ENCODE measurements at regions not wholly inside any gene's neighbourhood (a gene's known extent, or its start where the extent isn't known, plus 50 kb on each side); places are given as distances from the start of the nearest gene placed in this dataset.

DNA sequence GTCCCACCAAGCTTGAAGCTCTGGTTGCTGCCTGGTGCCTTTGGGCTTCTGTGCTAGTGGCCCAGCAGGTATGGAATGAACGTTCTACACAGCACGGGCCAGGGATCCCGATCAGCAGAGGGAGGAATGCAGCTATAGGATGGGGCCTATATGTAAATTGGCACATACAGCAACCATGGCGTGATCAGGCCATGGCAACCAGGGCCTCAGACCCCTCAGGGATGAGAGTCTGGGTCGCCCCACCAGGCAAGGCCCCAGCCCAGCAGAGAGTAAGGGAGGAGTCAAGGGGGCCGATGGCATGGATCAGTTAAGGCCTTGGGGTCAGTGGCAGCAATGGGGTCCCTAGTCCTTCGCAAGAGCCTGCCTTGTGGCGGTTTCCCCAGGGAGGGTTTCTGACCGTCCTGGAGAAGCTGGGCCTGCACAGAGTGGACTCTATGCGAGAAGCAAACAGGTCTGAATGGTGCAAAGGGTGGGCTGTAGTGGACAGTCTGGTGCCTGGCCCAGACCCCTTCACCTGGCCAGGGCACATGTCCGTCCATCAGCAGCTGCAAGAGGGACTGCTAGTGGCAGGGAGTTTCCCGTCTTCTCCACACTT, 98.2 kb upstream of the SLC22A11 start:
- no peak overlapping the region for H3K4me3 ChIP-seq (ENCODE audit: low read depth, low read length, poor library complexity, severe bottlenecking)
- H3K79me2 ChIP-seq (ENCODE audit: insufficient read depth, low read length) = no peaks in the 10 kb centered on the region
- TF ChIP-seq CTCF (IDR thresholded peaks at IDR 0.05; ENCODE audit: low read length) (no peak), EZH2 (IDR thresholded peaks at IDR 0.05; ENCODE audit: borderline replicate concordance, low read length) (no peak)
- no peaks in the 10 kb centered on the region for H3K9me3 ChIP-seq (ENCODE audit: low read length)
- H3K9me2 ChIP-seq (ENCODE audit: low read depth, low read length) = no peaks in the 10 kb centered on the region
- no peak overlapping the region for H2AFZ ChIP-seq (ENCODE audit: low read length)
- H3K4me2 ChIP-seq (ENCODE audit: low read length) = no peak overlapping the region
- no peak overlapping the region for H3K9ac ChIP-seq (ENCODE audit: low read length)
- H3K36me3 ChIP-seq (ENCODE audit: insufficient read depth, low read length) = no peaks in the 10 kb centered on the region
- no peaks in the 10 kb centered on the region for H3K4me1 ChIP-seq (ENCODE audit: insufficient read depth, low read length, severe bottlenecking)
- H4K20me1 ChIP-seq (ENCODE audit: insufficient read depth, low read length) = no peaks in the 10 kb centered on the region
- H3K27ac ChIP-seq (ENCODE audit: low read depth, low read length, poor library complexity, severe bottlenecking) = no peak overlapping the region
- 0 out of 2 replicates have a peak, but pooled peaks cover 4% of the 10 kb centered on the region for H3K27me3 ChIP-seq (ENCODE audit: insufficient read depth, low read length)
- no peaks in the 10 kb centered on the region for H3F3A ChIP-seq (ENCODE audit: insufficient read depth, low read length)

DNA sequence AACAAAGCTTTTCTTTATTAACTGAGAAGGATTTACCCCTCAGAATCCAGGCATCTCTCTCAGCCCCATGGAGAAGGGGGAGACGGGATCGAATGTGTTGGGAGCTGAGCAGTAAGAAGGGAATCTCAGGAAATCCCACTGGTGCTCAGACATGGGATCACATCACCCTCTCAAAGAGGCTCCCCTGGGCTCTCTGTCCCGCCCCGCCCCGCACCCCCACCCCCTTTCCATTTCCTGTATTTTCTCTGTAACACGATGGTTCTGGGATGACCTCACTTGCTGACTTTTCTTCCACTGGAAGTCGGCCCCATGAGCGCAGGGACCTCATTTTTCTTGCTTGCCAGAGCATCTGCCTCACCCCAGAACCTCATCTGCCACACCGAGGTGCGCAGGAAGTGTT, 96.7 kb upstream of the SLC22A11 start:
- Histone ChIP-seq H3K9me3 (ENCODE audit: low read length) (no peaks in the 10 kb centered on the region), H2AFZ (ENCODE audit: low read length) (no peak overlapping the region), H3K36me3 (ENCODE audit: insufficient read depth, low read length) (no peaks in the 10 kb centered on the region), H3K9ac (ENCODE audit: low read length) (no peak overlapping the region), H3K79me2 (ENCODE audit: insufficient read depth, low read length) (no peaks in the 10 kb centered on the region), H4K20me1 (ENCODE audit: insufficient read depth, low read length) (no peaks in the 10 kb centered on the region), H3K4me2 (ENCODE audit: low read length) (no peak overlapping the region), H3K27me3 (ENCODE audit: insufficient read depth, low read length) (no peaks in the 10 kb centered on the region), H3K9me2 (ENCODE audit: low read depth, low read length) (no peaks in the 10 kb centered on the region), H3K4me3 (ENCODE audit: low read depth, low read length, poor library complexity, severe bottlenecking) (no peak overlapping the region), H3K4me1 (ENCODE audit: insufficient read depth, low read length, severe bottlenecking) (no peaks in the 10 kb centered on the region), H3K27ac (ENCODE audit: low read depth, low read length, poor library complexity, severe bottlenecking) (no peak overlapping the region), H3F3A (ENCODE audit: insufficient read depth, low read length) (no peaks in the 10 kb centered on the region)
- no peak for TF ChIP-seq EZH2 (IDR thresholded peaks at IDR 0.05; ENCODE audit: borderline replicate concordance, low read length)
- no peak for TF ChIP-seq CTCF (IDR thresholded peaks at IDR 0.05; ENCODE audit: low read length)

GRCh38 chr11:64459609-64460008, 96.1 kb upstream of the SLC22A11 start:
- H4K20me1 ChIP-seq (ENCODE audit: insufficient read depth, low read length) = no peaks in the 10 kb centered on the region
- TF ChIP-seq EZH2 (IDR thresholded peaks at IDR 0.05; ENCODE audit: borderline replicate concordance, low read length) (no peak), CTCF (IDR thresholded peaks at IDR 0.05; ENCODE audit: low read length) (no peak)
- no peak overlapping the region for H2AFZ ChIP-seq (ENCODE audit: low read length)
- H3K36me3 ChIP-seq (ENCODE audit: insufficient read depth, low read length) = no peaks in the 10 kb centered on the region
- no peaks in the 10 kb centered on the region for H3F3A ChIP-seq (ENCODE audit: insufficient read depth, low read length)
- H3K27me3 ChIP-seq (ENCODE audit: insufficient read depth, low read length) = no peaks in the 10 kb centered on the region
- H3K79me2 ChIP-seq (ENCODE audit: insufficient read depth, low read length) = no peaks in the 10 kb centered on the region
- H3K4me2 ChIP-seq (ENCODE audit: low read length) = no peak overlapping the region
- H3K4me3 ChIP-seq (ENCODE audit: low read depth, low read length, poor library complexity, severe bottlenecking) = no peak overlapping the region
- no peak overlapping the region for H3K27ac ChIP-seq (ENCODE audit: low read depth, low read length, poor library complexity, severe bottlenecking)
- no peaks in the 10 kb centered on the region for H3K9me2 ChIP-seq (ENCODE audit: low read depth, low read length)
- H3K9me3 ChIP-seq (ENCODE audit: low read length) = no peaks in the 10 kb centered on the region
- no peak overlapping the region for H3K9ac ChIP-seq (ENCODE audit: low read length)
- no peaks in the 10 kb centered on the region for H3K4me1 ChIP-seq (ENCODE audit: insufficient read depth, low read length, severe bottlenecking)
